Neural cell (in vitro differentiated cells): ENCODE measurements at regions not wholly inside any gene's neighbourhood (a gene's known extent, or its start where the extent isn't known, plus 50 kb on each side); places are given as distances from the start of the nearest gene placed in this dataset.

Experiments
- H2AFZ ChIP-seq: fragments of 200-600, 300-800 bp; sonication (generic), shearing (Covaris generic); 2 replicates; pipeline ENCODE4 v1.6.0; 2014; ENCODE audit warnings: low read depth, mild to moderate bottlenecking, antibody characterized with exemption, low read length, moderate library complexity
- H3F3A ChIP-seq: fragments of 200-600 bp; shearing (Covaris generic); 2 replicates; pipeline ENCODE4 v1.6.1; 2016; ENCODE audit warnings: mild to moderate bottlenecking, moderate library complexity, mixed read lengths, antibody characterized with exemption, low read length; ENCODE audit not compliant: insufficient read depth, poor library complexity, severe bottlenecking
- H3K27ac ChIP-seq: fragments of 200-600, 300-800 bp; sonication (generic), shearing (Covaris generic); 2 replicates; pipeline ENCODE4 v1.5.1; 2014; ENCODE audit warnings: mild to moderate bottlenecking, low read length, moderate library complexity
- H3K27me3 ChIP-seq: fragments of 300-800, 200-600 bp; sonication (generic), shearing (Covaris generic); 2 replicates; pipeline ENCODE4 v1.6.0; 2014; ENCODE audit warnings: mild to moderate bottlenecking, low read depth, low read length, moderate library complexity; ENCODE audit not compliant: insufficient read depth
- H3K36me3 ChIP-seq: fragments of 300-800, 200-600 bp; sonication (generic), shearing (Covaris generic); 2 replicates; pipeline ENCODE4 v1.5.1; 2014; ENCODE audit warnings: mild to moderate bottlenecking, antibody characterized with exemption, low read length, moderate library complexity; ENCODE audit not compliant: insufficient read depth
- H3K4me2 ChIP-seq: fragments of 300-800, 200-600 bp; sonication (generic), shearing (Covaris generic); 2 replicates; pipeline ENCODE4 v1.6.0; 2014; ENCODE audit warnings: mild to moderate bottlenecking, low read length
- H3K4me3 ChIP-seq: fragments of 300-800, 200-600 bp; sonication (generic), shearing (Covaris generic); 2 replicates; pipeline ENCODE4 v1.5.1; 2014; ENCODE audit warnings: mild to moderate bottlenecking, low read length, moderate library complexity
- H3K79me2 ChIP-seq: fragments of 200-600 bp; shearing (Covaris generic); replicated peaks from 2 replicates; pipeline ENCODE4 v1.6.0; 2014; ENCODE audit warnings: mild to moderate bottlenecking, low read length, moderate library complexity; ENCODE audit not compliant: insufficient read depth
- H3K9ac ChIP-seq: fragments of 300-800, 200-600 bp; sonication (generic), shearing (Covaris generic); 2 replicates; pipeline ENCODE4 v1.6.1; 2016; ENCODE audit warnings: mild to moderate bottlenecking, low read length, mixed read lengths
- H3K9me2 ChIP-seq: fragments of 200-600 bp; shearing (Covaris generic); 2 replicates; pipeline ENCODE4 v1.6.1; 2016; ENCODE audit warnings: mild to moderate bottlenecking, low read length, mixed read lengths; ENCODE audit not compliant: insufficient read depth
- H3K9me3 ChIP-seq: fragments of 200-600, 300-800 bp; sonication (generic), shearing (Covaris generic); 2 replicates; pipeline ENCODE4 v1.6.1; 2016; ENCODE audit warnings: mild to moderate bottlenecking, mixed run types, low read length, moderate library complexity, mixed read lengths
- H4K20me1 ChIP-seq: fragments of 200-600 bp; shearing (Covaris generic); 2 replicates; pipeline ENCODE4 v1.6.1; 2016; ENCODE audit warnings: mild to moderate bottlenecking, mixed run types; ENCODE audit not compliant: insufficient read depth
- EP300 ChIP-seq: fragments of 450-650 bp; conservative IDR thresholded peaks from 2 replicates; pipeline ENCODE4 v1.6.1; 2014; ENCODE audit warnings: antibody characterized with exemption, mild to moderate bottlenecking, moderate library complexity; ENCODE audit not compliant: poor library complexity, severe bottlenecking
- EZH2 ChIP-seq: fragments of 200-600, 300-800 bp; shearing (Covaris generic), sonication (generic); IDR thresholded peaks from 2 replicates; pipeline ENCODE4 v1.6.1; 2014; ENCODE audit warnings: antibody characterized with exemption, low read length, borderline replicate concordance, mild to moderate bottlenecking; ENCODE audit not compliant: insufficient read depth, poor library complexity, severe bottlenecking
- MXI1 ChIP-seq: fragments of 450-650 bp; conservative IDR thresholded peaks from 2 replicates; pipeline ENCODE4 v1.6.1; 2014; ENCODE audit warnings: antibody characterized with exemption, mild to moderate bottlenecking; ENCODE audit not compliant: poor library complexity, severe bottlenecking
- POLR2AphosphoS5 ChIP-seq: IDR thresholded peaks from 2 replicates; pipeline ENCODE4 v1.6.1; 2012
- RAD21 ChIP-seq: fragments of 450-650 bp; conservative IDR thresholded peaks from 2 replicates; pipeline ENCODE4 v1.6.1; 2014; ENCODE audit warnings: antibody characterized with exemption, mild to moderate bottlenecking, moderate library complexity
- SMC3 ChIP-seq: fragments of 450-650 bp; conservative IDR thresholded peaks from 2 replicates; pipeline ENCODE4 v1.6.1; 2014; ENCODE audit warnings: antibody characterized with exemption, mild to moderate bottlenecking, moderate library complexity; ENCODE audit not compliant: poor library complexity
- TAF1 ChIP-seq: IDR thresholded peaks from 2 replicates; pipeline ENCODE4 v1.6.1; 2012; ENCODE audit warnings: low read depth
- TF ChIP-seq, protein P1 (sequence below): fragments of 450-650 bp; IDR thresholded peaks from 2 replicates; pipeline ENCODE4 v1.5.1; 2014; ENCODE audit warnings: antibody characterized with exemption, mild to moderate bottlenecking, moderate library complexity; ENCODE audit not compliant: poor library complexity, severe bottlenecking
- TF ChIP-seq, protein P2 (sequence below): IDR thresholded peaks from 2 replicates; pipeline ENCODE4 v1.6.1; 2012; ENCODE audit warnings: borderline replicate concordance

DNA sequence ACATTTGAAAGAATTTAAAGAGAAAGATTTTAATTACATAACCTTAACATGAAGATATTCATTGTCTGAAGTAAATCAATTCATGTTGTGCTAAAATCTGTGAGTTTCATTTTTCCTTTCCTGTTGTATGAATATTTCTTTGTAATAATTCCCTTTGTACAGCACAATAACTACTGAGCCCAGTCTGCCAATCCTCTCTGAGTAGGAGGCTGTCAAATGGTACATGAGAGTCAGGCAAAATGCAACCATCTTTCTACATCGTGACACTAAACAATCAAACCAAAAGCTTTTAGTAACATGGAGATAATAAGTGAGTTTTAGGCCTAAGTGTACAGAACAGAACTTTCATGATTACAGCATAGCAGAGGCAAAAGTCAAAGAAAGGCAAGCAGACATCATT is 165.5 kb downstream of the PLPPR4 start:
- Histone ChIP-seq H3K9ac (no peak overlapping the region), H3K27me3 (no peaks in the 10 kb centered on the region), H3K4me3 (no peak overlapping the region), H4K20me1 (no peaks in the 10 kb centered on the region), H3K4me2 (peak overlapping the region; percentile 5), H2AFZ (no peak overlapping the region), H3K9me3 (no peaks in the 10 kb centered on the region), H3F3A (no peaks in the 10 kb centered on the region), H3K79me2 (no peaks in the 10 kb centered on the region), H3K9me2 (no peaks in the 10 kb centered on the region), H3K27ac (peak overlapping the region; percentile 2), H3K36me3 (no peaks in the 10 kb centered on the region)
- TF ChIP-seq, protein P1, sequence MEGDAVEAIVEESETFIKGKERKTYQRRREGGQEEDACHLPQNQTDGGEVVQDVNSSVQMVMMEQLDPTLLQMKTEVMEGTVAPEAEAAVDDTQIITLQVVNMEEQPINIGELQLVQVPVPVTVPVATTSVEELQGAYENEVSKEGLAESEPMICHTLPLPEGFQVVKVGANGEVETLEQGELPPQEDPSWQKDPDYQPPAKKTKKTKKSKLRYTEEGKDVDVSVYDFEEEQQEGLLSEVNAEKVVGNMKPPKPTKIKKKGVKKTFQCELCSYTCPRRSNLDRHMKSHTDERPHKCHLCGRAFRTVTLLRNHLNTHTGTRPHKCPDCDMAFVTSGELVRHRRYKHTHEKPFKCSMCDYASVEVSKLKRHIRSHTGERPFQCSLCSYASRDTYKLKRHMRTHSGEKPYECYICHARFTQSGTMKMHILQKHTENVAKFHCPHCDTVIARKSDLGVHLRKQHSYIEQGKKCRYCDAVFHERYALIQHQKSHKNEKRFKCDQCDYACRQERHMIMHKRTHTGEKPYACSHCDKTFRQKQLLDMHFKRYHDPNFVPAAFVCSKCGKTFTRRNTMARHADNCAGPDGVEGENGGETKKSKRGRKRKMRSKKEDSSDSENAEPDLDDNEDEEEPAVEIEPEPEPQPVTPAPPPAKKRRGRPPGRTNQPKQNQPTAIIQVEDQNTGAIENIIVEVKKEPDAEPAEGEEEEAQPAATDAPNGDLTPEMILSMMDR: no peak
- TF ChIP-seq POLR2AphosphoS5: peak; percentile 25
- peak; percentile 57 for TF ChIP-seq EP300
- TF ChIP-seq, protein P2, sequence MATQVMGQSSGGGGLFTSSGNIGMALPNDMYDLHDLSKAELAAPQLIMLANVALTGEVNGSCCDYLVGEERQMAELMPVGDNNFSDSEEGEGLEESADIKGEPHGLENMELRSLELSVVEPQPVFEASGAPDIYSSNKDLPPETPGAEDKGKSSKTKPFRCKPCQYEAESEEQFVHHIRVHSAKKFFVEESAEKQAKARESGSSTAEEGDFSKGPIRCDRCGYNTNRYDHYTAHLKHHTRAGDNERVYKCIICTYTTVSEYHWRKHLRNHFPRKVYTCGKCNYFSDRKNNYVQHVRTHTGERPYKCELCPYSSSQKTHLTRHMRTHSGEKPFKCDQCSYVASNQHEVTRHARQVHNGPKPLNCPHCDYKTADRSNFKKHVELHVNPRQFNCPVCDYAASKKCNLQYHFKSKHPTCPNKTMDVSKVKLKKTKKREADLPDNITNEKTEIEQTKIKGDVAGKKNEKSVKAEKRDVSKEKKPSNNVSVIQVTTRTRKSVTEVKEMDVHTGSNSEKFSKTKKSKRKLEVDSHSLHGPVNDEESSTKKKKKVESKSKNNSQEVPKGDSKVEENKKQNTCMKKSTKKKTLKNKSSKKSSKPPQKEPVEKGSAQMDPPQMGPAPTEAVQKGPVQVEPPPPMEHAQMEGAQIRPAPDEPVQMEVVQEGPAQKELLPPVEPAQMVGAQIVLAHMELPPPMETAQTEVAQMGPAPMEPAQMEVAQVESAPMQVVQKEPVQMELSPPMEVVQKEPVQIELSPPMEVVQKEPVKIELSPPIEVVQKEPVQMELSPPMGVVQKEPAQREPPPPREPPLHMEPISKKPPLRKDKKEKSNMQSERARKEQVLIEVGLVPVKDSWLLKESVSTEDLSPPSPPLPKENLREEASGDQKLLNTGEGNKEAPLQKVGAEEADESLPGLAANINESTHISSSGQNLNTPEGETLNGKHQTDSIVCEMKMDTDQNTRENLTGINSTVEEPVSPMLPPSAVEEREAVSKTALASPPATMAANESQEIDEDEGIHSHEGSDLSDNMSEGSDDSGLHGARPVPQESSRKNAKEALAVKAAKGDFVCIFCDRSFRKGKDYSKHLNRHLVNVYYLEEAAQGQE: no peak
- TF ChIP-seq SMC3: no peak
- TF ChIP-seq RAD21: no peak

DNA sequence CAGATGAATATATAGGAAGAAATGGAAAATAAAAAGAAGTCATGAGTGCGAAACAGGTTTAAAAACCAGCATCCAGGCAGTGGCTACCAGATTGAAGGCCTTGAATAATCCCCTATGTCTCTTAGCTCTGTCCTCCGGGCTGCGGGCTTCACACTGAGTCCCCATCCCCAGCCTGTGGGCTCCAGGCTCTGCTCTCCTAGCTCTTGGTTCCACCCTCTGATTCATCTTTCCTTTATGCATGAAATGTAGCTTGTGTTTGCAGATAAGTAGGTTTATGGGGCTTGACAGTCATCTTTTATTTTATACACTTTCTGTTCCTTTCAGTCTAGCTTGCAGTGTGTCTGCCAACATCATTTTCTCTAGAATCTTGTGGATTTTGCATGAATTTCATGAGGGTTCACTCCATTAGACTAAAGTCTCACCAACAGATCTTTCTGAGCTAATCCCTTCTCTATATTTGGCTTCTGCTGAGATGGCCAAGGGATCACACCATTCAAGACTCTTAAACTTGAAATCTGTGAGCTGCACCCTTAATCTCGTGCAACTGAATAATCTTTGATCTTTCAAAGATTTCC is 174.5 kb downstream of the PLPPR4 start:
- H2AFZ ChIP-seq: no peak overlapping the region
- no peak overlapping the region for H3K4me2 ChIP-seq
- no peak overlapping the region for H3K9ac ChIP-seq
- no peaks in the 10 kb centered on the region for H3K36me3 ChIP-seq
- no peaks in the 10 kb centered on the region for H4K20me1 ChIP-seq
- no peak overlapping the region for H3K4me3 ChIP-seq
- no peaks in the 10 kb centered on the region for H3K9me3 ChIP-seq
- H3F3A ChIP-seq: no peaks in the 10 kb centered on the region
- TF ChIP-seq SMC3: no peak
- TF ChIP-seq TAF1: no peak
- TF ChIP-seq, protein P1: no peak
- no peak for TF ChIP-seq MXI1
- TF ChIP-seq, protein P2: no peak
- TF ChIP-seq RAD21: no peak
- no peak for TF ChIP-seq EP300
- TF ChIP-seq EZH2: no peak
- TF ChIP-seq POLR2AphosphoS5: no peak
- H3K79me2 ChIP-seq: no peaks in the 10 kb centered on the region
- H3K27me3 ChIP-seq: no peaks in the 10 kb centered on the region
- no peak overlapping the region for H3K27ac ChIP-seq
- no peaks in the 10 kb centered on the region for H3K9me2 ChIP-seq
